NT2/D1 (cell line): ENCODE measurements at regions not wholly inside any gene's neighbourhood (a gene's known extent, or its start where the extent isn't known, plus 50 kb on each side); places are given as distances from the start of the nearest gene placed in this dataset.
"Not testable (repeated sequence)": the region's sequence is repeated elsewhere in the genome, so short reads cannot be mapped to it uniquely, and the experiment has no call there.

Source experiments
- DNase-seq: peaks from one replicate; pipeline ENCODE4 v3.0.0-alpha.2; 2011; ENCODE audit warnings: low read depth, low spot score
- H3K27me3 ChIP-seq: 2 replicates; pipeline ENCODE4 v1.6.0; 2011; ENCODE audit warnings: mild to moderate bottlenecking; ENCODE audit not compliant: insufficient read length, insufficient read depth
- H3K36me3 ChIP-seq: 2 replicates; pipeline ENCODE4 v1.6.1; 2011; ENCODE audit warnings: mild to moderate bottlenecking, low read length, mixed read lengths; ENCODE audit not compliant: insufficient read depth, insufficient read length
- H3K4me1 ChIP-seq: 2 replicates; pipeline ENCODE4 v1.5.1; 2011; ENCODE audit not compliant: insufficient read depth, insufficient read length
- H3K4me3 ChIP-seq: 2 replicates; pipeline ENCODE4 v1.5.1; 2011; ENCODE audit warnings: low read depth; ENCODE audit not compliant: insufficient read length
- H3K9ac ChIP-seq: 2 replicates; pipeline ENCODE4 v1.6.0; 2011; ENCODE audit warnings: low read depth; ENCODE audit not compliant: insufficient read length
- H3K9me3 ChIP-seq: 2 replicates; pipeline ENCODE4 v1.5.1; 2011; ENCODE audit warnings: mild to moderate bottlenecking, low read length; ENCODE audit not compliant: insufficient read depth
- SUZ12 ChIP-seq: IDR thresholded peaks from 2 replicates; pipeline ENCODE4 v1.6.1; 2011; ENCODE audit not compliant: insufficient read length, insufficient read depth; ENCODE audit errors: extremely low read depth
- YY1 ChIP-seq: IDR thresholded peaks from 2 replicates; pipeline ENCODE4 v1.6.1; 2011; ENCODE audit not compliant: insufficient read length, insufficient read depth
- ZNF274 ChIP-seq: IDR thresholded peaks from 2 replicates; pipeline ENCODE4 v1.6.1; 2011; ENCODE audit warnings: mild to moderate bottlenecking, low read depth, low read length

DNA sequence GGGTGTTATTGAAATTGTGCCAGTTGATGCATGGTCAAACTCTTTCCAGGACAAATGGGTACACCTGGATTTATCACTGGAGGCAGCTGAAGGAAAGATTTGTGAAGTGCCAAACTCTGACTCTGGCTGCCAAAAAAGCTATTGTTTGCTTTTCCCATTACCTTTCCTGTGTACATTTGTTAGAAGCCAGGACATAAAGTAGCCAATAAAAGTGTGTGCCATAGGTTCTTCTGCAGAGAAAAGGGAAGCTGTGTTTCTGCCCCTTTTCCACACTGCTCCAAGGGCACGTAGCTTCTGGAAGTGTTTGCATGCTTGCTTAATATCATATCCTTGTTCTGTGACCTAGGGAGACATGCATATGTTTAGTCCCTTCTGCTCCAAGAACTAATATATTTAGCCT lies 1114.4 kb downstream of the SLC16A7 start:
- DNase-seq: no peak
- H3K9ac ChIP-seq: no peak overlapping the region

DNA sequence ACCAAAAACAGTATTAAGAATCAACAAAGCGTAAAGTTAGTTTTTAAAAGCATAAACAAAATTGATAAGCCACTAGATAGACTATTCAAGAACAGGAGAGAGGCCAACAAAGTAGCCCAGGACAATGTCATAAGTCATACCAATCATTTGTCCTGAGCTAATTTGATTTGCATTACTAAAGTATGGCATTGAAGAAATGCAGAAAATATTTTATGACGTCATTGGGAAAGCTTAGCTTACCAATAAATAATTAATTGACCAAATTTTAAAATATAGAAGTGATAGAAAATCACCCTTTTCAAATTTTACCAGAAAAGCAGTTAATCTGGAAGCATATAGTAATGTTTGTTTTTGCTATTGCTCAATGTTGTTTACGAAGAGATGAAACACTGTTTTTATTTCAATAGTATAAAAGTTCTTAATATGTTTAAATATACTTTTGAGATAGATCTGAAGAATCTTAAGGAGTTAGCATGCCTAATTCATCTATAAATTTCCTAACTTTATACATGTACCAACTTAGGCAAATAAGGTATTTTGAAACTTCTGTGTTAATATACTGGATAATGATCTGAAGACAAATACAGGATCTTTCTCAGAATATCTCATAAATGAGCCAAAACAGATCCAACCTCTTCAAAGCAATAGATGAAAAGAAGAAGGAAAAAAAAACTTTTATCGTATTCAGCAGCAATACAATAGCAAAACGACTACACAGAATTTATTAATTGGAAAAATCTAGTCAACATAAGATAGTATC lies 1118.5 kb downstream of the SLC16A7 start:
- Histone ChIP-seq H3K9ac (no peak overlapping the region), H3K36me3 (no peaks in the 10 kb centered on the region), H3K9me3 (no peaks in the 10 kb centered on the region), H3K4me3 (no peak overlapping the region), H3K27me3 (no peaks in the 10 kb centered on the region), H3K4me1 (no peaks in the 10 kb centered on the region)
- TF ChIP-seq ZNF274 (no peak), YY1 (no peak), SUZ12 (no peak)
- DNase-seq: no peak

More for the DNA sequence above, 1114.4 kb downstream of the SLC16A7 start:
- Histone ChIP-seq H3K9me3 (no peaks in the 10 kb centered on the region), H3K4me1 (no peaks in the 10 kb centered on the region), H3K36me3 (no peaks in the 10 kb centered on the region), H3K4me3 (no peak overlapping the region), H3K27me3 (no peaks in the 10 kb centered on the region)
- TF ChIP-seq ZNF274 (no peak), SUZ12 (no peak), YY1 (no peak)

DNA sequence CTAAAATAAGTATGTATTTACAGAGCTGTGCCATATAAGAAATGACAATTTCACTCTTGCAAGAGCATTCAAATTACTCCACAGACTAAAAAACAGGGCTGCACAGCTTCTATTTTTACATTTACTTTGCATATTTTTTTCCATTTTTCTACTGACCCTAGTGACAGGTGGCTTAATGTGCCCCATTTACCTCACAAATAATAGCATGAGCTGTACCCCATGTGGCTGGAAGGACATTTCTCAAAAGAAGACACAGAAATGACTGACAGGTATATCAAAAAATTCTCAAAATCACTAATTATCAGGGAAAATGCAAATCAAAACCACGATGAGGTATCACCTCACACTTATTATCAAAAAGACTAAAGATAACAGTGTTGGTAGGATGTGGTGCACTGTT lies 1128.6 kb downstream of the SLC16A7 start:
- no peak for DNase-seq
- TF ChIP-seq YY1: no peak
- no peak for TF ChIP-seq ZNF274
- no peak for TF ChIP-seq SUZ12
- H3K4me1 ChIP-seq: no peaks in the 10 kb centered on the region
- no peaks in the 10 kb centered on the region for H3K9me3 ChIP-seq
- H3K4me3 ChIP-seq: no peak overlapping the region
- H3K9ac ChIP-seq: no peak overlapping the region
- no peaks in the 10 kb centered on the region for H3K27me3 ChIP-seq
- H3K36me3 ChIP-seq: no peaks in the 10 kb centered on the region

DNA sequence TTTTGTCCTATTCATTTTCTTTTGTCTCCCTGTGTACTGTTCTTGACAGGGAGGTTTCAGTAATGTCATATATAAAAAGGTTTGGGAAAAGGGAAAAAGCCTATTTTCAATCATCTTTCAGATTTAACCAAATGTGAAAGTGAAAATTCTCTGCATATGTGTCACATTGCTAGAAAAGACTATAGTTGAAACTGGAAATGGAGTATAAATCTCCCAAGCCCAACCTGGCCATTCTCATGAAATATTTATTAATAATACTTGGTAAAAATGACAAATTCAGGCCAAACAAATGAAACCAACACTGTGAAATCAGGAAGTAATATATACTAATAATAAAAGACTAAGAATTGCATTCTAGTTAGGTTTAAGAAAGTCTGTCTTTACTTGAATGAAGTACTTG lies 1129.2 kb downstream of the SLC16A7 start:
- Histone ChIP-seq H3K36me3 (no peaks in the 10 kb centered on the region), H3K9ac (no peak overlapping the region), H3K4me3 (no peak overlapping the region), H3K27me3 (no peaks in the 10 kb centered on the region), H3K4me1 (no peaks in the 10 kb centered on the region), H3K9me3 (no peaks in the 10 kb centered on the region)
- no peak for DNase-seq
- TF ChIP-seq YY1: no peak
- no peak for TF ChIP-seq ZNF274
- TF ChIP-seq SUZ12: no peak

DNA sequence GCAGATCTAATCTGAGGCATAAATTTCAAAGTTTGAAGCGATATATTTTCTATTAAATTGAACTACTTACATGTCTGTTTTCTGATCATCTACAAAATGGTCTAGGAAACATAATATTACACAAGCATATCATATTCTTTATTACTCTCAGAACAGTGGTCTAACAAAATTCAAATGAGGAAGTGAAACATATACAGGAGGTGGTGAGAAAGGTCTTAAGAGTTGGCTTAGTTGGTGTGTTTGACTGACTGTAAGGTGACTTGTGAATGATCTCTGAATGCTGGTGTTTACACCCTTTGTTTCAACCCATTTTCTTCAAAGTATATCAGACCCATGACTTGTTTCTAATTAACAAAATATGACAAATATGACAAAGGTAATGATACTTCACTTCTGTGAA lies 1156.8 kb downstream of the SLC16A7 start:
- DNase-seq: no peak
- Histone ChIP-seq H3K4me3 (no peak overlapping the region), H3K9me3 (no peaks in the 10 kb centered on the region), H3K27me3 (no peaks in the 10 kb centered on the region), H3K4me1 (no peaks in the 10 kb centered on the region), H3K9ac (no peak overlapping the region), H3K36me3 (no peaks in the 10 kb centered on the region)
- no peak for TF ChIP-seq YY1
- TF ChIP-seq SUZ12: no peak
- no peak for TF ChIP-seq ZNF274

DNA sequence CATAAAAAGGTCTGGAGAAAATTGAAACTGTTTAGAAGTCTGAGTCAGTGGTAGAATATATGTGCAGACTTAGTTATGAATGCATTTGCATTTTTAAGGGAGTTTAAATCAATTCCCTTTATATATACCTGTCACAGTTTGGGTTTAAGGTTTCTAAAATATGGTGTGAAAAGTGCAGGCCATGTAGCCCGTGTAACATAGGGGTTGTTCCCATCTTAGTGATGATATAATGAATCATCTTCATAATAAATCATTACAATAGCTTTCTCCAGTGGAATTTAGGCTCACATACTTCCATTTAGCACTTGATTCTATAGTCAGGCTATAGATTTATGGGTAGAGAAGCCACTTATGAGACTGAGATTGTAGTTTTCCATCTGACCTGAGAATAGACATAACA lies 1162.4 kb downstream of the SLC16A7 start:
- no peaks in the 10 kb centered on the region for H3K27me3 ChIP-seq
- no peak overlapping the region for H3K9ac ChIP-seq
- H3K36me3 ChIP-seq: no peaks in the 10 kb centered on the region
- no peaks in the 10 kb centered on the region for H3K9me3 ChIP-seq
- H3K4me3 ChIP-seq: no peak overlapping the region
- H3K4me1 ChIP-seq: no peaks in the 10 kb centered on the region
- TF ChIP-seq SUZ12: no peak
- no peak for TF ChIP-seq ZNF274
- no peak for TF ChIP-seq YY1
- DNase-seq: no peak

DNA sequence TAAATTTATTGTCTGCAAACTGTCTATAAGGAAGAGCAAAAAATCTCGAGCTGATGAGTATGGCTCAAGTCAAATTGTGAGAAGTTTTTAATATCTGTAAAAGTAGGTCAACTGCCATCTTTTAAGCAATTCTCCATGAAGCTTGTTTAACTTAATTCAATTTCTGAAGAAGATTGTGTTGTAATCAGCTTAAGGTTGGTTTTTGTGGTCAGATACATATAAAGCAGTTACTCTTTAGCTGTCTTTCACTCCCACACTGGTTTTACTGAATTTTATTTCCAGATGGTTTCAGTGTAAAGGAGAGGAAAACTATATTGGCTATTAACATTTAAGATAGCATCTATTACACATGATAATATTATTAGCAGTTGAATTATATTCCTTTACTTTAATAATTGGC lies 1165.1 kb downstream of the SLC16A7 start:
- no peaks in the 10 kb centered on the region for H3K36me3 ChIP-seq
- no peaks in the 10 kb centered on the region for H3K27me3 ChIP-seq
- H3K9me3 ChIP-seq: no peaks in the 10 kb centered on the region
- no peak overlapping the region for H3K9ac ChIP-seq
- H3K4me1 ChIP-seq: no peaks in the 10 kb centered on the region
- H3K4me3 ChIP-seq: no peak overlapping the region
- TF ChIP-seq SUZ12: no peak
- no peak for TF ChIP-seq YY1
- no peak for TF ChIP-seq ZNF274
- no peak for DNase-seq

DNA sequence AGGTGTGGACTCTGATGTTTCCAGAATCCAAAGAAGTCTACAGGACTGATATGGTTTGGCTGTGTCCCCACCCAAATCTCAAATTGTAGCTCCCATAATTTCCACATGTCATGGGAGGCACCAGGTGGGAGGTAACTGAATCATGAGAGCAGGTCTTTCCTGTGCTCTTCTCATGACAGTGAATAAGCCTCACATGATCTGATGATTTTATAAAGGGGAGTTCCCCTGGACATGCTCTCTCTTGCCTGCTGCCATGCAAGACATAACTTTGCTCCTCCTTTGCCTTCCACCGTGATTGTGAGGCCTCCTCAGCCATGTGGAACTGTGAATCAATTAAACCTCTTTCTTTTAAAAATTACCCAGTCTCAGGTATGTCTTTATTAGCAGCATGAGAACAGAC lies 1205.3 kb downstream of the SLC16A7 start:
- not testable (repeated sequence) for H3K27me3 ChIP-seq, H3K9me3 ChIP-seq, H3K9ac ChIP-seq, H3K4me3 ChIP-seq, DNase-seq, H3K36me3 ChIP-seq, H3K4me1 ChIP-seq
